Muscle layer of duodenum (tissue), 2 donors: ENCODE measurements at regions not wholly inside any gene's neighbourhood (a gene's known extent, or its start where the extent isn't known, plus 50 kb on each side); places are given as distances from the start of the nearest gene placed in this dataset.
A peak's percentile ranks its signal among the peaks of the same experiment; 100 is the strongest.

ENCODE experiments used
- H3K27ac ChIP-seq: one replicate; pipeline ENCODE4 v1.7.0; 2013; ENCODE audit warnings: mild to moderate bottlenecking, low read length
- H3K27me3 ChIP-seq: one replicate; pipeline ENCODE4 v1.7.0; 2013; ENCODE audit warnings: low read depth, mild to moderate bottlenecking, control low read depth, low read length
- H3K36me3 ChIP-seq, 2 donors: one replicate each; pipeline ENCODE4 v1.7.0; 2013; ENCODE audit warnings: low read length in 2 of 2, control low read depth in 1 of 2, mild to moderate bottlenecking in 1 of 2; ENCODE audit not compliant: insufficient read depth in 2 of 2, control insufficient read depth in 1 of 2
- H3K4me1 ChIP-seq, 2 donors: one replicate each; pipeline ENCODE4 v1.7.0; 2013; ENCODE audit warnings: low read length in 2 of 2, mild to moderate bottlenecking in 2 of 2, control low read depth in 1 of 2, moderate library complexity in 1 of 2; ENCODE audit not compliant: insufficient read depth in 2 of 2, control insufficient read depth in 1 of 2
- H3K4me3 ChIP-seq, 2 donors: one replicate each; pipeline ENCODE4 v1.7.0; 2013; ENCODE audit warnings: low read length in 2 of 2, low read depth in 1 of 2, mild to moderate bottlenecking in 1 of 2
- H3K9me3 ChIP-seq, 2 donors: one replicate each; pipeline ENCODE4 v1.7.0; 2013; ENCODE audit warnings: low read length in 2 of 2, control low read depth in 1 of 2, mild to moderate bottlenecking in 1 of 2; ENCODE audit not compliant: control insufficient read depth in 1 of 2
- donor health status: healthy.

DNA sequence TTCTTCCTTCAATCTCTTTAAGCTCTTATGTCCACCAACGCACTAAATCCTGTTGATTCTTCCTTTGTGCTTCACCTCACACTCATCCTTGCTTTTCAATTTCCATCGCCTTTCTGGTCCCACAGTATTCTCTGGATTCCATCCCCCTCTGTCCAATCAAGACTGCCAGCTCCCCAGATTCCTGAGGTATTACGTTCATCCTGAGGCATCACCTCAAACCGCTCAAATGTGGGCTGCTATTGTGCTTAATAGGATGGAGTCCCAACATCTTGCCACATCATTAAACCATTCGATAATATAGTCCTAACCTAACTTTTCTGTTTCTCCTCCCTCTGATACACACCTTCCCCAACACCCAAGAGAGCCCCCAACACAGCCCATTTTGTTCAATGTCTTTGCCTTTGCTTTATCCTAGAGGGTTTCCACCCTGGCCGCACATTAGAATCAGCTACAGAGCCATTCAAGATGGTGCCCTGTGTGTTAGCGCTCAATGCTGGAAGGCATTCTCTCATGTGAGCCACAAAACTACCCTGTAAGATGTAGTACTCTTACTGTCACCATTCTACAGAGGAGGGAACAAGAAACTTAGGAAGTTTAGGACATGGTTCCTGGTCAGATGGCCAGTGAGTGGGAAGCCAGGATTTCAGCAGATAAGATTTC lies 79.5 kb upstream of the LEP start:
- H3K27ac ChIP-seq, result no peak overlapping the region
- H3K27me3 ChIP-seq, result peaks cover 29% of the 10 kb centered on the region
- H3K36me3 ChIP-seq, result no peaks in the 10 kb centered on the region
- peaks cover 0 to 8% of the 10 kb centered on the region in 2 donors for H3K4me1 ChIP-seq
- H3K4me3 ChIP-seq, result no peak overlapping the region
- no peaks in the 10 kb centered on the region for H3K9me3 ChIP-seq

DNA sequence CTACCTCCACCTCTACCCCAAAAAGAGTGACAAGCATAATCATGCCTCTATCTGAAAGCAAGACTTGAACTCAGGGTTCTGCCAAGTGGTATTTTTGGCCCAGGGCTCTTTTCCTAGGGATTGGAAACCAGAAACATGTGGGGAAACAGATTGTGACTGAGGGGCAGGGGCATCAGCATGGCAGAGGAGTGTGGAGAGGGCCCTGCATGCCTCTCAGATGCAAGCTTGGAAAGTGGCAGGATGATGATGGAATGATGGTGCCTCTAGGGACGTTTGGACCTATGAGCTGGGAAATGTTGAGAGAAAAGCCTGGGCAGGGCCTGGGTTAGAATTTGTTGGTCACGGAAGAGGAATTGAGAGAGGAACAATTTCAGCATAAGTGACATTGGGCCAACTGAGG lies 78.4 kb upstream of the LEP start:
- no peak overlapping the region for H3K27ac ChIP-seq
- H3K36me3 ChIP-seq, result no peaks in the 10 kb centered on the region
- H3K9me3 ChIP-seq, result no peaks in the 10 kb centered on the region
- no peak overlapping the region for H3K4me3 ChIP-seq
- peaks cover 0 to 17% of the 10 kb centered on the region in 2 donors for H3K4me1 ChIP-seq
- H3K27me3 ChIP-seq, result peaks cover 37% of the 10 kb centered on the region

DNA sequence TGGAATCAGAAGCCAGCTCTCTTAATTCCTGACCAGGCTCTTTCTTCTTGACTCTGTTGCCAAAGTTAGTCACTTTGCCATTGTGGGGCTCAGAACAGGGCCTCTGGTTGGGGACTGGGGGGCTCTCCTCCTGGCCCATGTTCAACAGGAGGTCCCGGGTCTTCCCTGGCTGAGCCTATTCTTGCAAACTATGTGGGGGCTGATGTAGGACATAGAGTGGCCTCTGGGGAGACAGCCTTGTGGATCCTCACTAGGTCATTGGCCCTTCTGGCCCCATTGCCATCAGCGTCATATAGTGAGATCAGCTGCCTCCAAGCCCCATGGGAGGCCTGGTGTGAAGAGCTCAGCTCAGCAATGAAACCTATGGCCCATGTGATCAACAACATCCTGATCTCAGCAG lies 77.6 kb upstream of the LEP start:
- Histone ChIP-seq H3K9me3 (no peaks in the 10 kb centered on the region), H3K4me3 (no peak overlapping the region), H3K27ac (no peak overlapping the region), H3K27me3 (peaks cover 45% of the 10 kb centered on the region), H3K36me3 (no peaks in the 10 kb centered on the region), H3K4me1 (peaks cover 0 to 25% of the 10 kb centered on the region in 2 donors)

DNA sequence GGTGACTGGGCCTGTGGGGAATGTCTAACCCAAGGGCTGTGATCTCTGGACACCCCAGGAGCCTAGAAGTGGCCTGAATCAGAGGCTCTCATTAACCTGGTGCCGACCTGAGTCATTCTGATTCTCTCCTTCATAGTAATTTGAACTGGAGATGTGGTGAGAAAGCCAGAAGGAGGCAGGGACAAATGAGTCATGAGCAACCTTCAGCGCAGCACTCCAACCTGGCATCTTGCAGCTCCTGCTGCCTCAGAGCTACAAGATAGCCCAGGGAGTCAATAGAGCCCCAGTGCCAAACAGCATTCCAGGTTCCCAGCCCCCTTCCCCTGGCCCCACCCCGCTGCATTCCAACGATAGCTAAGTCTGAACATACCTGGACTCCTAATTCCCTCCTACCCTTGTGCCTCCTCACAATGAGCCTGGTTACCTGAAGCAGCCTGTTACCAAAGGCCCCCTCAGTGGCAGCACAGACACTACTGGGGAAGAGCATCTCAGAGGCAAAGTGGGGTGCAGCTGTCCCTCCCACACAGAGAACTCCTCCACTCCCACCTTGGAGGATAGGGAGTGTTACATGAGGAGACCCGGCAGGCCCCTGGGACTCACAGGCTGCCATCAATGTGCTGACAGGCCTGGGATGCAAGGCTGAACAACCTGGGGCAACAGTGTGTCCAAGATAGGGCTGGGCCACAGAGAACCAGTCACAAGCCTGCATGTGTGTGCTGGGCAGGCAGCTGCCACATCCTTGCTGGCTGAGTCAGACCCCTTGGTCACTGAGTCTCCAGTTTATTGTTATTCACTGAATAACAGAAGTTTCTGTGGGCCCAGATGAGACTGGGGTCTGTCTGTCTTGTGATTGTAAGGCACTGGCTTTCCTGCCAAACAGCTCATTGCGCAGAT lies 76.8 kb upstream of the LEP start:
- H3K36me3 ChIP-seq, result no peaks in the 10 kb centered on the region
- no peak overlapping the region for H3K4me3 ChIP-seq
- H3K4me1 ChIP-seq, result peaks cover 0 to 28% of the 10 kb centered on the region in 2 donors
- peaks cover 54% of the 10 kb centered on the region for H3K27me3 ChIP-seq
- H3K9me3 ChIP-seq, result no peaks in the 10 kb centered on the region
- H3K27ac ChIP-seq, result no peak overlapping the region

DNA sequence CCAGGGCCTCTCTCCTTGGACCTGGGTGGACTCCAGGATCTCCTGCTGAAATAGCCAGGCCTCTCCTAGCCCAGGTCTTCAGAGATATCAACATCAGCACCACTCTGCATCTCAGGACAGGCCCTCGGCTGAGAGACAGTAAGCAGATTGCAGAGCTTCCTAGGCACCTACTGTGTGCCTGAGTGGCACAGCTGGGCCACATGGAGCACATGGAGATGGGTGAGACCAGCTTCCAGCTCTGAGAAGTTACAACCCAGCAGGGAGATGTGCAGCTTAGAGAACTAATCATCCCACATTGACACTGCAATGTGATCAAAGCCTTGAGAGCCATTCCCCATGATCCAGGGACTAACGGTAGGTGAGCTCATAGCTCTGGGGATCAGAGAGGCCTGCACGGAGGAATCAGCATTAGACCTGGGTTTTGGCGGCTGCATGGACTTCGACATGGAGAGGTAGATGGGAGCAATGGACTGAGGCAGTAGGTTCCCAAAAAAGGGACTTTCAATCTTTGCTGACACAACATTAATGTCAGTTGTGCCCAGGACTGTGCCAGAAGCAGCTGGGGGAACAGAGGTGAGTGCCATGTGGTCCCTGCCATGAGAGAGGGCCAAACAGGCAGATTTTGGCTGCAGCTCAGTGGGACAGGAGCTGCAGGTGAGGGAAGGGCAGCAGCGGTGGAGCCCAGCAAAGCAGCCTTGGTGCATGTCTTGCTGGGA lies 76.0 kb upstream of the LEP start:
- Histone ChIP-seq H3K9me3 (no peaks in the 10 kb centered on the region), H3K36me3 (no peaks in the 10 kb centered on the region), H3K4me3 (no peak overlapping the region), H3K27me3 (peaks cover 55% of the 10 kb centered on the region), H3K4me1 (peaks cover 0 to 28% of the 10 kb centered on the region in 2 donors), H3K27ac (no peak overlapping the region)

DNA sequence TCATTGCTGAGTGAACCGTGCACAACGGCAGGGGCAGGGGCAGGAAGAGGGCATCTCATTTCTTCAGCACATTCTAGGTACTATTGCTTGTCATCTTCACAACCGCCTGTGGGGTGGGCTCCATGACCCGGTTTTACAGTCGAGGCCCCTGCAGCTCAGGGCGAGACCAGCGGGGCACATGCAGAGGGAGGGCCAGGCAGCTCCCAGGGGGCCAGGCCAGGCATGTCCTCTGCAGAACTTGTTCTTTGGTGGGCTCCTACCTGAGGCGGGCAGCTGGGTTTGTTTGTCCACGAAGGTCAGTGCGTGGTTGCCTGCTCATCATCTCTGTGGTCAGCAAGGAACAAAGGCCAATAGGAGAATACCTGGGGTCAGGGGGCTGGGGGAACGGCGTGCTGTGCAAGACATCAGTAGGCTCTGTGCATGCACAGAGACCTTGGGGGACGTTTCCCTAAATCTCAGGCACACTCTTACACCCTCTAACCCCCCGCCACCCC lies 75.1 kb upstream of the LEP start:
- Histone ChIP-seq H3K27me3 (peaks cover 55% of the 10 kb centered on the region), H3K4me3 (peak overlapping the region; percentile 39 to 64), H3K9me3 (no peaks in the 10 kb centered on the region), H3K4me1 (peaks cover 0 to 28% of the 10 kb centered on the region in 2 donors), H3K36me3 (no peaks in the 10 kb centered on the region), H3K27ac (no peak overlapping the region)

DNA sequence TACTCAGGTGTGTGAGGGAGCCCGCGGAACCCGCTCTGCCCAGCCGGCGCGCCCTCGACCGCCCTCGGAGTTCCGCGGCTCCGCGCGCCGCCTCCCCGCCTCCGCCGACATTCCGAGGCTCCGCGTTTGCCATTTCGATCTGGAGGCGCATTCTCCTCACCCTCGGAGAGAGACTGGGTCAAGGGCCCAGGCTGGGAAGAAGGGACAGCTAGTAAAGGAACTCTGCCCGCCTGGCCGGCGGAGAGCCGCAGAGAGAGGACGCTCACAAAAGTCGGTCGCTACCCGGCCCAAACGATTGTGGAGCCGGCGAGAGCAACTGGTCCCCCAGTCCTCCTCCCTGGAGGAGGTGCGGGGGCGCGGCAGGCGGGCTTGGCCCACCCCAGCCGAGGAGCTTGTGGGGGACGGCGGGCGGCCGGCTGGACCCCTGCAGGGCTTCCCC lies 74.5 kb upstream of the LEP start:
- no peak overlapping the region for H3K27ac ChIP-seq
- H3K4me3 ChIP-seq, result peak overlapping the region; percentile 39 to 64
- peaks cover 0 to 28% of the 10 kb centered on the region in 2 donors for H3K4me1 ChIP-seq
- H3K36me3 ChIP-seq, result no peaks in the 10 kb centered on the region
- no peaks in the 10 kb centered on the region for H3K9me3 ChIP-seq
- peaks cover 55% of the 10 kb centered on the region for H3K27me3 ChIP-seq

DNA sequence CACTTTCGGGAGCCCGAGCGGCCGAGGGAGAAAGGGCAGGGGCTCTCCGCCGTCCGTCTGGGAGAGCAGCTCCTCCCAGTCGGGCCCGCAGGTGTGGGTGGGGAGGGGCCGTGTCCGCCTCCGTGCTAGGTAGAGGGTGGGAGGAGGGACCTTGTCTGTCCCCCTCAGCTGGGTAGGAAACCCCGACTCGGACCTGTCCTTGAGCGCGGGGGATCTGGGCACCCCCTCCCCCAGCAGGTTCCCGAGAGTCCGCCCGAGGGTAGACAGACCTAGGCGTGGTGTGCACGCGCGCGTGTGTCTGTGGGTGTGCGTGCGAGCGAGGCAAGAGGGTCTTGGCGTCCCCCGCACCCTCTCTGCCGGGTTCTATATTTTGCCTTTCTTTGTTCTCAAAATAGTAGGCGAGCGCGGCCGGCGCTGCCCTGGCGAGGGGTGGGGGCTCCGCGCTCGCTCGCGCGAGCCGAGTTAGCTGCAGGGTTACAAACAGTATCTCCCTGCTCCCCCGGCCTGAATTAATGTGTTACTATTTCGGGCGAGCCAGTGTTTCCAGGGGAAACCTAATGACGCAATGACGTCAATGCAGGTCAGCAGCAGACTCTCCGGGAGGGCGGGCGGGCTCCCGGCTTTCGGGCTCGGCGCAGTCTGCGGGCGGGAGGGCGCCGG lies 73.9 kb upstream of the LEP start:
- H3K27ac ChIP-seq, result no peak overlapping the region
- H3K4me3 ChIP-seq, result peak overlapping the region; percentile 33 to 64

DNA sequence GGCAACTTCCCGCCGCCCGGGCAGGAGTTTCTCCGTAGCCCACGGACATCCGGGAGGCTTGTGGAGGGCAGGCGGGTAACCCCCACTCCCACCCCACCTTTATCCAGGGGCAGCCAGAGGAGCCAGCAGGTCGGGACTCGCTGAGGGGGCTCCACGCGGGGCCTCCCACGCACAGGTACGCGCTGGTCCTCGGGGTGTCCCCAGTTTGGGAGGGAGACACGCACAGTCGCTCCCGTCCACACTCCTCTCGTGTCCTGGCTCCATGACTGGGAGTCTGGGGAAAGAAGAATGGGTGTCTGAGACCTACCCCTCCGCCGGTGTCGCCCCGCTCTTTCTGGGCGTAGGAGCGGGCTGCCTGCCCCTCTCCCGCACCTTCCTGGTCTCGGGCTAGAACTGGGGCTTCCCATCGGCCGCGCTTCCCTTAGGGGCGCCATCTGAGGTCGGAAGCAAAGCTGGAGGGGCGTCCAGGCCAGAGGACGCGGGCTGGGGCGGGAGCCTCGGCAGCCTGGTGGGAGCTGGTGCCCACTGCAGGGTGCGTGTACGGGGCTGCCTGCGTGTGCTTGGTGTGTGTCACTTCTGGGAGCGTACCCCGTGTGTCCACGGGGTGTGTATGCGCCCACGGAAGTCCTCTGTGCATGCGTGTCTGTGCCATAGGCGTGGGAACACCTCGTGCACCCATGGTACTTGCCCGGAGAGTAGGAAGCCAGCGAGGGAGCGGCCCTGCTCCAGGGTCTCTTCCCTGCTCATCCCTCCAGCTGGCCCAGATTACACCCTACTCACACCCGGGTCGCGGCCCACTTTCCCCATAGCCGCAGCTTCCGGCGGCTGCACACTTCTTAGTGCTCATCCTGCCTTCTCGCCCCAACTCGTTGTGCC lies 73.0 kb upstream of the LEP start:
- H3K4me1 ChIP-seq, result peaks cover 0 to 28% of the 10 kb centered on the region in 2 donors
- no peak overlapping the region for H3K27ac ChIP-seq
- no peaks in the 10 kb centered on the region for H3K36me3 ChIP-seq
- peak overlapping the region in 1 of 2 donors; percentile 64 for H3K4me3 ChIP-seq
- no peaks in the 10 kb centered on the region for H3K9me3 ChIP-seq
- peaks cover 55% of the 10 kb centered on the region for H3K27me3 ChIP-seq

More for the DNA sequence above, 73.9 kb upstream of the LEP start:
- H3K27me3 ChIP-seq, result peaks cover 55% of the 10 kb centered on the region
- peaks cover 0 to 28% of the 10 kb centered on the region in 2 donors for H3K4me1 ChIP-seq
- H3K36me3 ChIP-seq, result no peaks in the 10 kb centered on the region
- H3K9me3 ChIP-seq, result no peaks in the 10 kb centered on the region

DNA sequence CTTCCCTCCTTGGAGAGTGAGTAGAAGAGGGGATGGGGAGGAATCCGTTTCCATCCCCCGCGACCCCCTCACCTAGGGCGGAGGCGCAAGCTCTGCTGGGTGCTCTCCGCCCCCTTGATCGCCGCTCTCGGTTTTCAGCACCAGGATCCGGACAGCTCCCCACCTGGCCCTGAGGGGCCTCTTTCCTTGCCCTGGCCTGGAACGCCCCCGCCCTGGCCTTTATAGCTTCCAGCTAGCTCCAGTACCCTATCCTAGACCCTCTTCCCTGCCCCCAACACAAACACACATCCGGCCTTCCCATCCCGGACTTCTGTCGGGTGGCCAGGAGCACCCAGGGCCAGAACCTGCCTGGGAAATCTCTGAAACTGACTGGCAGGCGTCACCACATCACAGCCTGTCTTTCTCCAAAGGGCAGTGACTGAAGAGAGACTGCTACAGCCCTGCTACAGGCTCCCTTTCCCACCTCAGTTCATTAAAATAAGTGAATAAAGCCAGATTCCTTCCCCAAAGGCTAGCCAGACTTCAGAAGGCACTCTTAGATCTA lies 72.3 kb upstream of the LEP start:
- H3K36me3 ChIP-seq, result no peaks in the 10 kb centered on the region
- H3K27ac ChIP-seq, result no peak overlapping the region
- H3K9me3 ChIP-seq, result no peaks in the 10 kb centered on the region
- peaks cover 52% of the 10 kb centered on the region for H3K27me3 ChIP-seq
- peak overlapping the region in 1 of 2 donors; percentile 64 for H3K4me3 ChIP-seq
- H3K4me1 ChIP-seq, result peaks cover 0 to 28% of the 10 kb centered on the region in 2 donors
